Testis (tissue), 2 donors: ENCODE measurements at regions not wholly inside any gene's neighbourhood (a gene's known extent, or its start where the extent isn't known, plus 50 kb on each side); places are given as distances from the start of the nearest gene placed in this dataset.

Experiments used
- CTCF ChIP-seq, 3 experiments: fragments of 450-650 bp in 2 of 3; fragments of 200-600 bp in 1 of 3; sonication (generic) in 1 of 3; IDR thresholded peaks; one replicate each; pipeline ENCODE4 v1.5.1; 2016 to 2019; ENCODE audit warnings: antibody characterized with exemption in 3 of 3, mild to moderate bottlenecking in 2 of 3, moderate library complexity in 1 of 3
- POLR2A ChIP-seq: fragments of 450-650 bp; IDR thresholded peaks from one replicate; pipeline ENCODE4 v1.6.1; 2017; ENCODE audit warnings: antibody characterized with exemption, mild to moderate bottlenecking, moderate library complexity

DNA sequence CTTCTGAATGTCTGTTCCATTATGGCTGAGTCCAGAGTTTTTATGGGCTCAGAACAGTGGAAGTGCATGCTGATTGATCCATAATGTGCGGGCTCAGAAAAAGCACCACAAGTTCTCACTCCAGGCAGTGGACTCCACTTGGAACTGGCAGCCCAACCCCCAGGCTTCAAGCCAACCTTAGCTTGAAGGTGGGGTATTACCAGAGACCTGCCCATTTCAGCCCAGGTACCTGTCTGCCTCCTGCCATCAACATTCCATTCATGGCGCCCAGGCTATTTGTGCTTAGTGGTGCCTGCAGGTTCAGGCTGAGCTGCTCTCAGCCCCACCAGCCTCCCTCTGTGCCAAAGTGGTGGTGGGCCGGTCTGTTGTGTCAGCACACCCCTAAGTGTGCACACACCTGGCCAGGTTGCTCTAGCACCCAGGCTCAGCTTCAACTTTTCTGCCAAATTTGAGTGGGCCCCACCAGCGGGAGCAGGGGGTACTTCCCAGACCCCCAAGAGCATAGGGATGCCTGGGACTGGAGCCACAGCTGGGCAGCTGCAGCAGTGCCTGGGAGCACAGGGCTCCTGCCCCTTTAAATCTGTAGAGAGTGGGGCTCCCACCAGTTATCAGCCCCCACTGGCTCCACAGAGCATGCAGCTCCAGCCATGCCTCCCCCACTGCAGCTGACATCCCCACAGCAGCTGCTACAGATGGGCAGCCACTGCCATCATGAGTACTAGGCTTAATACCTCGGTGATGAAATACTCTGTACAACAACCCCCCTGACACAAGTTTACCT is 1025.3 kb downstream of the PCDH19 start:
- TF ChIP-seq CTCF (IDR thresholded peaks at IDR 0.05) (no peak), POLR2A (no peak)
